NCI-H1417 treated with DMSO at 0.1 percent for 48 hours (cell line): ENCODE measurements at regions not wholly inside any gene's neighbourhood (a gene's known extent, or its start where the extent isn't known, plus 50 kb on each side); places are given as distances from the start of the nearest gene placed in this dataset.

Experiments
- DNase-seq: peaks from one replicate; lab custom pipeline; 2025; lab: John Stamatoyannopoulos, UW

DNA sequence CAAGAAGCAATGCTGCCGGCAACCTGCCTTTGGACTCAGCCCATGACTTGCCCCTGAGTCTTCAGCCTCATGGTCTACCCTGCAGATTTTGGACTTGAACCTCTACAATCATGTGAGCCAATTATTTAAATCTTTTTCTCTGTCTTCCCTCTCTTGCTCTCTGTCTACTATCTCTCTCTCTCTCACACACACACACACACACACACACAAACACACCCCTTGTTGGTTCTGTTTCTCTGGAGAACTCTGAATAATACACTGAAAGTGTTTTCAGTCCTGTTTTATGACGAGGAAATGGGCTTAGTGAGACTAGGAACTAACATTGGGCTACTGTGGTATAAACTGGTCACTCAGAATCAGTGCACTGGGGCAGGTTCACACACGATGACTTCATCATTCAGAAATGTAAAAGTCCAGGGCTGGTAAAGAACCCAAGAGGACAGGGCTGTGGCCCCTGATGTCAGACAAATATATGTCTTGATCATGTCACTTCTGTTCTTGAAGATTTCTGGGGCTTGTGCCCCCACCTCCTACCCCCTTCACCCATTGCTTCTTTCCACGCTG lies 266.1 kb upstream of the SIX2 start:
- no peak for DNase-seq

GRCh38 chr2:45274250-45274926 lies 265.1 kb upstream of the SIX2 start:
- DNase-seq, result no peak

GRCh38 chr2:45273412-45274249 lies 264.4 kb upstream of the SIX2 start:
- peak; percentile 71 for DNase-seq

DNA sequence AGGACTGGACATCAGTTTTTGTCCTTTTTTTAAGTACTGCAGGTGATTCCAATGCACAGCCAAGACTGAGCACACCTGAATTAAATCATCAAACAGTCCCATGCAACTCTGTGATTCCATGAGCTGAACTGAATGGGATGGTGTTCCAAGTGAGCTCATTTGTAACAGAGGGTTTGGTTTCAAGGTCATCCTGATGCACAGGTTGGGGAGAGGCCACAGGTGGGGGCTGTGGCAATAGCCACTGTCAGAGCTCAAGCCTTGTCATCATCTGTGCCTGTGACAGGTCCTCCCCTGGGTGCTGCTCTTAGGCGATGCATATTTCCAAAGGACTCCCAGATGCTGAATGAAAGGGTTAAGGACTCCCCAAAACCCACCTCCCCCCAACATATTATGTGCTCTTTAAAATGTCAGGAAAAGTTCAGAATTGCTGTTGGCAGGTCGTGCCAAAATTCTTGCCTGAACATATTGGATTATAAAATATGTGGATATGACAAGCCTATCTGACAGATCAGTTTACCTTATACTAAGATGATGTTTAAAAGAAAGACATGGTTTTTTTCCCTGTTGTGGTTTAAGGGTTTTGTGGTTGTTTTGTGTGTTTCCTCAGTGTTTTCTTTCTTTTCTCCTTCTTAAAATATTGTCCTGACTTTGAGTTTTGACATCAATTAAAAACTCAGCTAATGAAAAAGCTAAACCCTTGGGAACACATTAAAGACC lies 263.5 kb upstream of the SIX2 start:
- no peak for DNase-seq

GRCh38 chr2:45269149-45269793 lies 260.0 kb upstream of the SIX2 start:
- DNase-seq, result peak; percentile 7

DNA sequence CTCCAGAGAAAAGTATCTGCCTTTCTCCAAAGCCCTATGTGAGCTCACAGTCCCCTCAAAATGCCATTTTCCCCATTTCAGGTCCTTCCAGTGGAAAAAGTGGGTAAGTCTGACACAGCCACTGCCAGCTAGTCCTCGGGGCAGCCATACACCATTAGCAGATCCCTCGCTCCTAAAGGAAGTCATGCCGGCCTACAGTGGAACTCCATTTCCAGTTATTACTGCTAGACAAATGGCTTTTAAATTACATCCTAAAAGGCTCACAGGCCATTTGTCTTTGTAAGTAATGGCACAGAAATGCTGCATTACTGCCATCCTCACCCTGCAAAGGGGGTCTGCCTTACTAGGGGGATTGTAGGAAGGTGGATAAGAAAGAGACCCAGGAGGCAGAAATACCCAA lies 259.4 kb upstream of the SIX2 start:
- no peak for DNase-seq

GRCh38 chr2:45267062-45267792 lies 258.0 kb upstream of the SIX2 start:
- no peak for DNase-seq

DNA sequence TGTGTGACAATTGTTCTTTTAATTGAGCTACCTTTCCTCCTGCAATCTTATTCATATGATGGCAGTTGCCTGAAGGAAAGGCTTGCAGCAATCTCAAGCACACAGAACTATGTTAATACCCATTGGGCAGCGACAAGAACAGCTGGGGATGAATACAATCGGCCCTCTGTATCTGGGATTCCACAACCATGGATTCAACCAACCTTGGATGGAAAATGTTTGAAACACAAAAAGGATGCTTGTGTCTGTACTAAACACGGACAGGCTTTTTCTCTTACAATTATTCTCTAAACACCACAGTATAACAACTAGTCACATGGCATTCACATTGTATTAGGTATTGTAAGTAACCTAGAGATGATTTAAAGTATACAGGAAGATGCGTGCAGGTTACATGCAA lies 256.1 kb upstream of the SIX2 start:
- no peak for DNase-seq

DNA sequence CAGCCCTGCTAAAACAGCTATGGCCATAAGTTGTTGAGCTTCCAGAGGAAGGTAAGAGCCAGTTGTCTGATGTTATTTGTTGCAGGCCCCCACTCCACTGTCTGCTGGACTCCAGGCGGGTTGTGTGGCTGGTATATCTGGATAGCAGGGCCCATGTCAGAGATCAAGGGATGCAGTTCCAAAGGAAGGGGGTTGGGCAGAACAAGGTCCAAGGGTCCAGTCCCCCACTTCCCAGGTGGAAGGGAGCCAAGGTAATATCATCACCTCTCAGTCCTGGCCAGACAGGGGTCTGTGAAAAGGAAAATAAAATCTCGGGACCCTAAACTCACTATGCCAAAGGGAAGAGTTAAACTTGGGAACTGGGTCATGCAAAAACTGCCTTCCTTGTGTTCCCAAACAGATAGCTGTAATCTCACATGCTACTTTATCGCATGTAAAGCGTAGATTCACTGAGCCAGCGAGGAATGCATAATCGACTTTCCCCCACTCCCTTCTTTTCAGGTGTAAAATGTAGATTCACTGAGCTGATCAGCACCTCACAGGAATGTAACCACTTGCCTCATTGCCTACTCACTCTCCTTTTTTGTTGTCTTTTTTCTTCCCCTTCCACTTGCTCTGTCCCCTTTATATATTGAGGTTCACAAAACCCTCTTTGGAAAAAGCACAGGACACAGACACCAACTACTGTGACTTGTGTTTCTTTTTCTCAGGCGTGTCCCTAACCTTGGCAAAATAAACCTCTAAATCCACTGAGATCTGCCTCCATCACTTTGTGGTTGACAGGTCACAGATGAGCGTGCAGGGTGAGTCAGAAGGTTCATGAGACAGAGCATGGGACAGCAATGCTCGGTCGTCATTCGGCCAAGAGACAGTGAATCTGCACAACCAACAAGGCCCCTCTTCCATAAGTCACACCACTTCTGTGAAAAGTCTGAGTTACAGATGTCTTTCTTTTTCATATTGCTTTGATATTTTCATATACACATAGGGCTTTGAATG lies 255.3 kb upstream of the SIX2 start:
- no peak for DNase-seq

- DNase-seq, result no peak
Observed at GRCh38 chr2:45263147-45263546, 253.9 kb upstream of the SIX2 start.

GRCh38 chr2:45261746-45262145 lies 252.5 kb upstream of the SIX2 start:
- DNase-seq, result no peak

GRCh38 chr2:45260946-45261345 lies 251.7 kb upstream of the SIX2 start:
- DNase-seq, result no peak

- DNase-seq, result no peak
Observed at GRCh38 chr2:45259547-45260160, 250.4 kb upstream of the SIX2 start.

DNA sequence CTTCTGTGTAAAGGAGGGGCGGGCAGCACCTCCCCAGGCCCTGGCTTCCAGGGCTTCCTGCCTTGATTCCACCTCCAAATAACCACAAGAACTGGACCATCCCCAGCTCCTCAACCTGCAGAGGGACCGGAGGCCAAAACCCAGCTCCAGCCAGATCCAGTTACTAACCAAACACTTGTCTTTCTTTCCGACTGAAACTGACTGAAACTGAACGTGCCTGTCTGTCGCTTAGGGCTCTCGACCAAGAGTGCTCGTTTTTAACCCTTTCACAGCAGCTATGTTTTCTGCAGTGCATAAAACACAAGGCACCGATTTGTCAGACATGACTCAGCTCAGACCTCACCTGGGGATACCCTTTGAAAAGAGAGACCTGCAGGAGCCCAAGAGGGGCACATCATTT lies 249.9 kb upstream of the SIX2 start:
- peak; percentile 63 for DNase-seq

DNA sequence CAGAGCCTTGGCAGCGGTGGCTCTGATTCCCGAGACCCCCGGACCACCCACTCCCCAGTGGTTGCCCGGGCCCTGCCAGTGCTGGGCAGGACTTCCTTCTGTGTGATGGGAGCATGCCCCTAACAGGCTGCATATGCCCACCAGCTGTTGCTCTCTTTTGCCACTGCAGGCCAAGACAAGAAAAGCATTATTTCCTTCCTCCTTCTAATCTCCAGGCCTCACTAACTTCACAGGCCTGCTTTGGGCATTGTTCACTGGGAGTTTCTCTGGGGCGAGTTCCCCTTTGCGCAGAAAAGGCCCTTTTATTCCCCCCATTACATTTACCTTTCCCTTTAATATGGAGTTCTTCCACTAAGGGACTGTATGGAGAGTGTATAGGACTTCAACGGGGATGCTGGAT lies 249.1 kb upstream of the SIX2 start:
- no peak for DNase-seq

DNA sequence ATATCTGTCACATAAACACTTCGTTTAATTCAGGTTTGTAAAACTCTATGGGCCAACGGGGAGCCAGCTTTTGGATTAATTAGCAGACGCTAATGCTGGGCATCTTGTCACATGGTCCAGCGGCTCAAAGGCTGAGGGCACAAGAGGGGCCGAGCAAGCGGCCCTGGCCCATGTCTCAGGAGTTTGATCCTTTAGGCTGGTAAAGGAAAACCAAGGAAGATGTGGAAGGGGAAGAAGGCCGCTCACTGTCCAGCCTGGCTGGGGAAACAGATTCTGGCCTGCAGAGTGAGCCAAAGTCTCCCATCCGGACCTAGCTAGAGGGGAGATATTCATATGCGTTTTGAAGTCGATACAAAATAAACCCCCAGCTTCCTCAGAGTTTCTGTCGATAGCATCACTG lies 248.6 kb upstream of the SIX2 start:
- DNase-seq, result no peak

GRCh38 chr2:45256867-45257641 lies 247.8 kb upstream of the SIX2 start:
- DNase-seq, result peak; percentile 88

GRCh38 chr2:45256173-45256866 lies 247.1 kb upstream of the SIX2 start:
- no peak for DNase-seq
